GM23338 (cell line): ENCODE measurements at regions not wholly inside any gene's neighbourhood (a gene's known extent, or its start where the extent isn't known, plus 50 kb on each side); places are given as distances from the start of the nearest gene placed in this dataset.

Experiments used
- ATAC-seq: fragments of 200-7000 bp; cut with Tn5 transposase; 3 replicates; pipeline ENCODE4 v1.9.1; 2020
- DNase-seq: peaks from one replicate; pipeline ENCODE4 v3.0.0-alpha.2; 2015; ENCODE audit warnings: low spot score
- H2AFZ ChIP-seq: fragments of 200-600 bp; sonication (generic); 2 replicates; pipeline ENCODE4 v1.8.0; 2016; ENCODE audit warnings: antibody characterized with exemption, mild to moderate bottlenecking, moderate library complexity
- H3F3A ChIP-seq: fragments of 200-600 bp; sonication (generic); replicated peaks from 2 replicates; pipeline ENCODE4 v1.8.0; 2017; ENCODE audit warnings: antibody characterized with exemption, mixed run types, low read depth
- H3K27ac ChIP-seq: fragments of 200-600 bp; sonication (generic); 2 replicates; pipeline ENCODE4 v1.6.1; 2016; ENCODE audit warnings: low read depth
- H3K27me3 ChIP-seq: fragments of 200-600 bp; sonication (generic); 2 replicates; pipeline ENCODE4 v1.8.0; 2016; ENCODE audit warnings: mild to moderate bottlenecking, mixed run types, moderate library complexity; ENCODE audit not compliant: insufficient read depth
- H3K36me3 ChIP-seq: fragments of 200-600 bp; sonication (generic); 2 replicates; pipeline ENCODE4 v1.8.0; 2016; ENCODE audit warnings: mild to moderate bottlenecking; ENCODE audit not compliant: insufficient read depth
- H3K4me1 ChIP-seq: fragments of 200-600 bp; sonication (generic); 2 replicates; pipeline ENCODE4 v1.8.0; 2016; ENCODE audit warnings: mild to moderate bottlenecking, moderate library complexity; ENCODE audit not compliant: insufficient read depth
- H3K4me2 ChIP-seq: fragments of 200-600 bp; sonication (generic); 2 replicates; pipeline ENCODE4 v1.7.1; 2017; ENCODE audit warnings: mixed run types
- H3K4me3 ChIP-seq: fragments of 200-600 bp; sonication (generic); 2 replicates; pipeline ENCODE4 v1.6.1; 2016; ENCODE audit warnings: mixed run types
- H3K79me2 ChIP-seq: fragments of 200-600 bp; sonication (generic); replicated peaks from 2 replicates; pipeline ENCODE4 v1.8.0; 2017; ENCODE audit warnings: mild to moderate bottlenecking; ENCODE audit not compliant: insufficient read depth
- H3K9me2 ChIP-seq: fragments of 200-600 bp; sonication (generic); 2 replicates; pipeline ENCODE4 v1.8.0; 2017; ENCODE audit not compliant: insufficient read depth
- H4K20me1 ChIP-seq: fragments of 200-600 bp; sonication (generic); replicated peaks from 2 replicates; pipeline ENCODE4 v1.8.0; 2017; ENCODE audit warnings: mild to moderate bottlenecking; ENCODE audit not compliant: insufficient read depth
- H3K27ac Mint-ChIP-seq: 2 replicates; pipeline ENCODE4 v1.8.0; 2020; ENCODE audit warnings: inconsistent platforms, mild to moderate bottlenecking, moderate library complexity, mixed read lengths
- H3K27me3 Mint-ChIP-seq: 3 replicates; pipeline ENCODE4 v1.8.0; 2022; ENCODE audit warnings: low read depth, mild to moderate bottlenecking, moderate library complexity, mixed read lengths, inconsistent platforms; ENCODE audit not compliant: insufficient read depth, poor library complexity
- H3K36me3 Mint-ChIP-seq: 3 replicates; pipeline ENCODE4 v1.8.0; 2021; ENCODE audit warnings: low read depth, mild to moderate bottlenecking, inconsistent platforms, moderate library complexity, mixed read lengths
- H3K4me1 Mint-ChIP-seq: 3 replicates; pipeline ENCODE4 v1.8.0; 2020; ENCODE audit warnings: mild to moderate bottlenecking, inconsistent platforms, mixed read lengths
- H3K4me3 Mint-ChIP-seq: 3 replicates; pipeline ENCODE4 v1.8.0; 2021; ENCODE audit warnings: moderate library complexity, mild to moderate bottlenecking, inconsistent platforms, mixed read lengths
- H3K9me3 Mint-ChIP-seq: 3 replicates; pipeline ENCODE4 v1.8.0; 2020; ENCODE audit warnings: moderate library complexity, mild to moderate bottlenecking, inconsistent platforms, mixed read lengths
- CREB1 ChIP-seq: fragments of 250-450 bp; sonication (Bioruptor Pico); IDR thresholded peaks from 2 replicates; pipeline ENCODE4 v1.5.0; 2020; ENCODE audit warnings: low read depth, mild to moderate bottlenecking, moderate library complexity
- CTCF ChIP-seq, 2 experiments: fragments of 200-600 bp in 1 of 2; sonication (generic) in 1 of 2; conservative IDR thresholded peaks; 2 replicates each; pipeline versions ENCODE4 v1.5.1 to v1.6.1; 2016 to 2017; ENCODE audit warnings: antibody characterized with exemption in 2 of 2, low read depth in 2 of 2, mild to moderate bottlenecking in 2 of 2, moderate library complexity in 1 of 2
- ETS1 ChIP-seq: IDR thresholded peaks from 2 replicates; pipeline ENCODE4 v1.6.1; 2016; ENCODE audit warnings: antibody characterized with exemption
- EZH2 ChIP-seq: fragments of 200-600 bp; sonication (generic); IDR thresholded peaks from one replicate; pipeline ENCODE4 v1.8.0; 2017; ENCODE audit warnings: antibody characterized with exemption, mild to moderate bottlenecking, low read depth; ENCODE audit not compliant: unreplicated experiment
- EZH2phosphoT487 ChIP-seq: fragments of 200-600 bp; sonication (generic); IDR thresholded peaks from one replicate; pipeline ENCODE4 v1.8.1; 2018; ENCODE audit warnings: antibody characterized with exemption; ENCODE audit not compliant: unreplicated experiment
- JUNB ChIP-seq: IDR thresholded peaks from one replicate; pipeline ENCODE4 v1.6.1; 2016; ENCODE audit warnings: antibody characterized with exemption; ENCODE audit not compliant: unreplicated experiment
- NANOG ChIP-seq: IDR thresholded peaks from 2 replicates; pipeline ENCODE4 v1.6.1; 2016; ENCODE audit warnings: antibody characterized with exemption, borderline replicate concordance
- POLR2AphosphoS5 ChIP-seq: IDR thresholded peaks from 2 replicates; pipeline ENCODE4 v1.6.1; 2016; ENCODE audit warnings: antibody characterized with exemption, low read depth
- REST ChIP-seq: IDR thresholded peaks from one replicate; pipeline ENCODE4 v1.6.1; 2018; ENCODE audit warnings: antibody characterized with exemption; ENCODE audit not compliant: unreplicated experiment
- STAT1 ChIP-seq: IDR thresholded peaks from one replicate; pipeline ENCODE4 v1.6.1; 2016; ENCODE audit warnings: antibody characterized with exemption; ENCODE audit not compliant: unreplicated experiment
- ZNF114 ChIP-seq: fragments of 250-450 bp; sonication (Bioruptor Pico); IDR thresholded peaks from 2 replicates; pipeline ENCODE4 v1.5.0; 2020; ENCODE audit warnings: mild to moderate bottlenecking, moderate library complexity
- ZNF331 ChIP-seq: fragments of 250-450 bp; sonication (Bioruptor Pico); IDR thresholded peaks from 2 replicates; pipeline ENCODE4 v1.5.0; 2020; ENCODE audit warnings: low read depth, mild to moderate bottlenecking, moderate library complexity
- ZNF462 ChIP-seq: fragments of 250-450 bp; sonication (Bioruptor Pico); IDR thresholded peaks from 2 replicates; pipeline ENCODE4 v1.5.0; 2020; ENCODE audit warnings: mild to moderate bottlenecking, moderate library complexity

- peaks cover 5% of the 10 kb centered on the region; the same call in 2 of the 3 replicates for H3K4me1 Mint-ChIP-seq
- Histone ChIP-seq H2AFZ (no peak overlapping the region), H4K20me1 (no peaks in the 10 kb centered on the region), H3F3A (no peaks in the 10 kb centered on the region), H3K27ac (no peak overlapping the region), H3K9me2 (peaks cover 7% of the 10 kb centered on the region; the same call in 1 of the 2 replicates), H3K79me2 (no peaks in the 10 kb centered on the region), H3K36me3 (no peaks in the 10 kb centered on the region), H3K4me2 (no peak overlapping the region), H3K4me1 (no peaks in the 10 kb centered on the region), H3K4me3 (no peak overlapping the region), H3K27me3 (no peaks in the 10 kb centered on the region)
- no peak for ATAC-seq
- no peak overlapping the region for H3K27ac Mint-ChIP-seq
- peaks cover 4% of the 10 kb centered on the region for H3K27me3 Mint-ChIP-seq
- no peaks in the 10 kb centered on the region; the same call in 2 of the 3 replicates for H3K36me3 Mint-ChIP-seq
- H3K9me3 Mint-ChIP-seq, result no peaks in the 10 kb centered on the region
- TF ChIP-seq CREB1 (CRISPR knock-in tag), result no peak
- no peak for TF ChIP-seq ZNF114 (CRISPR knock-in tag)
- no peak for TF ChIP-seq POLR2AphosphoS5
- TF ChIP-seq ETS1, result no peak
- TF ChIP-seq ZNF331 (CRISPR knock-in tag), result no peak
- no peak for TF ChIP-seq STAT1
- TF ChIP-seq ZNF462 (CRISPR knock-in tag), result no peak
- no peak for TF ChIP-seq JUNB
- no peak for TF ChIP-seq NANOG
- TF ChIP-seq EZH2phosphoT487, result no peak
- no peak for TF ChIP-seq EZH2
- no peak for TF ChIP-seq REST
- TF ChIP-seq CTCF (conservative IDR thresholded peaks at IDR 0.05; ENCODE audit: low read depth in 2 of 2), result no peak
- DNase-seq, result no peak
- H3K4me3 Mint-ChIP-seq, result no peak overlapping the region
These were observed 377.4 kb downstream of the GRIN2B start for GRCh38 chr12:13603953-13604352.
